HG03066 (cell line): ENCODE measurements at regions not wholly inside any gene's neighbourhood (a gene's known extent, or its start where the extent isn't known, plus 50 kb on each side); places are given as distances from the start of the nearest gene placed in this dataset.

ENCODE experiments used
- ATAC-seq: cut with Tn5 transposase; IDR thresholded peaks from one replicate; pipeline ENCODE4 v1.9.1; 2021; ENCODE audit warnings: low read depth; ENCODE audit not compliant: unreplicated experiment

- ATAC-seq: no peak
Measured at GRCh38 chr5:74363603-74364205, 276.8 kb downstream of the ENC1 start.

GRCh38 chr5:74361406-74362358, 278.8 kb downstream of the ENC1 start:
- ATAC-seq: no peak

GRCh38 chr5:74360535-74361210, 279.9 kb downstream of the ENC1 start:
- ATAC-seq: no peak

GRCh38 chr5:74357827-74358226, 282.7 kb downstream of the ENC1 start:
- ATAC-seq: no peak

GRCh38 chr5:74356009-74356695, 284.4 kb downstream of the ENC1 start:
- no peak for ATAC-seq

GRCh38 chr5:74355041-74355824, 285.3 kb downstream of the ENC1 start:
- no peak for ATAC-seq

- no peak for ATAC-seq
Measured at GRCh38 chr5:74352256-74352655, 288.3 kb downstream of the ENC1 start.

- ATAC-seq: no peak
Measured at GRCh38 chr5:74342948-74343682, 297.4 kb downstream of the ENC1 start.

GRCh38 chr5:74342182-74342581, 298.3 kb downstream of the ENC1 start:
- ATAC-seq: no peak

- ATAC-seq: no peak
Measured at GRCh38 chr5:74341221-74341620, 299.3 kb downstream of the ENC1 start.

GRCh38 chr5:74340476-74340875, 300.1 kb downstream of the ENC1 start:
- no peak for ATAC-seq

GRCh38 chr5:74337984-74338310, 302.6 kb downstream of the ENC1 start:
- no peak for ATAC-seq

- no peak for ATAC-seq
Measured at GRCh38 chr5:74337254-74337983, 303.1 kb downstream of the ENC1 start.

- ATAC-seq: no peak
Measured at GRCh38 chr5:74336297-74336696, 304.2 kb downstream of the ENC1 start.

GRCh38 chr5:74334762-74335384, 305.7 kb downstream of the ENC1 start:
- no peak for ATAC-seq

GRCh38 chr5:74334062-74334761, 306.3 kb downstream of the ENC1 start:
- no peak for ATAC-seq

GRCh38 chr5:74333430-74333829, 307.1 kb downstream of the ENC1 start:
- no peak for ATAC-seq

GRCh38 chr5:74332682-74333081, 307.8 kb downstream of the ENC1 start:
- no peak for ATAC-seq
